NOMO-1 treated with dmso at 0.1 percent for 144 hours (cell line): ENCODE measurements at regions not wholly inside any gene's neighbourhood (a gene's known extent, or its start where the extent isn't known, plus 50 kb on each side); places are given as distances from the start of the nearest gene placed in this dataset.

ENCODE experiments used
- DNase-seq: peaks from one replicate; lab custom pipeline; 2025; ENCODE audit not compliant: unreplicated experiment; lab: John Stamatoyannopoulos, UW

- DNase-seq: no peak
These were observed 245.1 kb downstream of the MYLK4 start for GRCh38 chr6:2505624-2506023.

DNA sequence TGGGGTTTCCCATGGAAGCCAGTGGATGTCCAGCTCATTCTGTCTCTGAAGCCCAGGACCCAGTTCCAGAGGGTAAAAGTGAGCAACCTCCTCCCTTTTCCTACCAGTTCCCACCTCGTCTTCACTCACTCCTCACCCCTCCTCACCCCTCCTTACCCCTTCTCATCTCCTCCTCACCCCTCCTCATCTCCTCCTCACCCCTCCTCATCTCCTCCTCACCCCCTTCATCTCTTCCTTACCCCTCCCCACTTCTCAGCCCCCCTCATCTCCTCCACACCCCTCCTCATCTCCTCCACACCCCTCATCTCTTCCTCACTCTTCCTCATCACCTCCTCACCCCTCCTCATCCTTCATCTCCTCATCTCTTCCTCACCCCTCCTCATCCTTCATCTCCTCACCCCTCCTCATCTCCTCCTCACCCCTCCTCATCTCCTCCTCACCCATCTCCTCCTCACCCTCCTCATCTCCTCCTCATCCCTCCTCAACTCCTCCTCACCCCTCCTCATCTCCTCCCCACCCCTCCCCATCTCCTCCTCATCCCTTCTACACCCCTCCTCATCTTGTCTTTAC is 246.1 kb downstream of the MYLK4 start:
- no peak for DNase-seq

DNA sequence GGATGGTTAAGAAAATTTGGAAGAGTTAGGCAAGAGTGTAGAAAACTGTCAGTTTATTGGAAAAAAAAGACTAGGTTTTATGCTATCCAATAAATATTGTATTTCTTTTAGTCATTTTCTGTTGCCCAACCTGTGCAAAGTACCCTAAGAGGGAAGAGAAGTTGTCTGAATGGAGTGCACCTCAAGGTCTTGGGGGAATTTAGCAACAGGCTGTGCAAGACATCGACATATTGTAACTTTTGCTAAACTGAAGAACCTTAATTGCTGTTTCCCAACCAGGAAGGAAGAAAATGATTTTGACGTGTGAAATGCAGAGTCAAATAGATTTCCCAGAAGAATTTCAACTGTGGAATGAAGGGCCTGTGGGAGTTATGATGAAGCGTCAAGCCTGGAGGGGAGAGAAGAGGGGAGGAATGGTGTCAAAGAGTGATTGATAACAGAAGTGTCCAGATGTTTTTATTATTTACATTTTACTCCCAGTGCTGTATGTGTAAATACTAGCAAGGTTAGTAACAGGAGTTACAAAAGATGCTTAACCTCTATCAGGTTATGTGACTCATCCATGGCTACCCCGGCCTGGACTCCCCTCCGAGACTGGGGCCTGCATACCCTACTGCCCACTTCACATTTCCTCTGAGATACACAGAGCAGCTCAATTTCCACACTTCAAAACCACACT is 246.8 kb downstream of the MYLK4 start:
- DNase-seq: peak; percentile 89

- DNase-seq: no peak
These were observed 247.6 kb downstream of the MYLK4 start for GRCh38 chr6:2502998-2503674.

- DNase-seq: no peak
These were observed 248.4 kb downstream of the MYLK4 start for GRCh38 chr6:2502096-2502997.

GRCh38 chr6:2497922-2498623 is 252.6 kb downstream of the MYLK4 start:
- no peak for DNase-seq

DNA sequence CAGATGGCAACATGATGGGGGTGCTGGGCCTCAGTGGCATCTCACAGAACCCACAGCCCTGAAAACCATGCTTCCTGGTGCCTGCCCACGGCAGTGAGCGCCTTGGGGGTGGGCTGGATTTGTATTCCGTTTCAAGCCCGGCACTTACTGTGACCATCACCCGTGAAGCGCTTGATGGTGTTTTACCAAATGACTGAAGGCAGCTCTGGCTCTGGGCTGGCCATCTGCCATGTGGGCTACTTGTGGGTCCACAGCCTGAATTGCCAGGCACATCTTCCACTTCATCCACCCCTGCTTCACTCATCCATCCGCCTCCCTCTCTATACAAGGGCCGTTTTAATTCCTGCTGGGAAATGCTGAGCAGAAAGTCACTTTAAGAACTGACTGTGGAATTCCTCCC is 250.9 kb upstream of the GMDS start:
- no peak for DNase-seq

DNA sequence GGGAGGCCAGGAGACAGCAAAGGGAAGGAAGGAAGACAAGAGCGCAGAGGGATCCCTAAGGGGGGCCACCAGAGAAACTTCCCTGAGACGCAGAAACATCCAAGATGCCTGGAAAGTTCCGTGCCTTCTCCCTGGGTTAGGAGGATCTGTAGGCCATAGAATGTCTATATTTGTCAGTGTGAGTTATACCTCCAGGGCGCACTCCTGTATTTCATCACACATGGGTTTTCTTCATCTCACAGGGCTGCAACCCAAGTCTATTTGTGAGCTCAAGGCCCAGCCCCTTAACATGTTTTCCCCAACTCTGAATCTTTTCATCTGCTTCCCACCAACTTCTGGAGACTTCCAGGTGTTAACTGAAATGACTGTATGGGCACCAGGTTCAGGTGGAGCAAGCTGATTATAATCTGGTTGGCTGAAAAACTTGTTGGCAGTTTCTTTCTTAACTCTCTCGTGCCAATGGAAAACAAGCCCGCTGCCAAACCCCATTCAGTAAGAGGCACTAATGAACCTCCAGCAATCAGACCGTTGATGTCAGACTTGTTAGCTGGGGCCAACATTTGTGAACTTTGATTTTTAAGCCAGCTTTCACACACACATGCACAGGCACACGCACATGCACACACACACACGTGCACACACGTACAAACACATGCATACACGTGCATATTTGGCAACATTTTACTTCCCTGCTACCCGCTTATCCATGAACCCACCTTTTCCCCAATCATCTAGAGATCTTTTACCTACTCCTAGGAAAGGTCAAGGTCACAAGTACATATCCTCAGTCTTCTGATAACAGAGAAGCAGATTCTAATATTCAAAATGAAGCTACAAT is 247.5 kb upstream of the GMDS start:
- peak; percentile 43 for DNase-seq

DNA sequence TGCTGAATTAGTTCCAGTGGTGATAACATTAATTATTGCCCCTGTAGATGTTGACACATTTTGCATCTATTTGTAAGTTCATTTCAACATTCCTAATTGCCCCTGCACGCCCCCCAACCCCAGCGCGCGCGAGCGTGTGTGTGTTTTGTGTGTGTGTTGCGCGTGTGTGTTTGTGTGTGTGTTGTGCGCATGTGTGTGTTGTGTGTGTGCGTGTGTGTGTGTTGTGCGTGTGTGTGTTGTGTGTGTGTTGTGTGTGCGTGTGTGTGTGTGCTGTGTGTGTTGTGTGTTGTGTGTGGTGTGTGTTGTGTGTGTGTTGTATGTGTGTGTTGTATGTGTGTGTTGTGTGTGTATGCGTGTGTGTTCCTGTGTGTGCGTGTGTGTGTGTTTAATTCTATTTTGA is 245.7 kb upstream of the GMDS start:
- no peak for DNase-seq

DNA sequence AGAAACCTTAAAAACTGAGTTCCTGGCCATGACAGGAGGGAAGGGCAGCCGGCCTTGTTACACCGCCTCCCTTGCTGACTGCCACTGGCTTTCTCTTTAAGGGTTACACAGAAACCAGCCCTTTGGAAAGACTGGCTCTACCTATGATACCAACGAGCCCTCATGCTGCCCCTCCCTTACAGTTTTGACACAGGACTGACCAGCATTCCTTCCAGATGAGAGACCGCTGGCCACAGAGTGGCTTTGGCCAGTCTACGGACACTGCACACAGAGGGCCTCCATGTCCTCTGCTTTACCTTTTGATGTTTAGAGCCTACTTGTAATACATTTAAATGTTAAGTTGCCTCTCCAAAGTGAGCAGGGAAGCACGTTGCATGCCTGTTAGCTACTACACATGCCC is 243.2 kb upstream of the GMDS start:
- no peak for DNase-seq

DNA sequence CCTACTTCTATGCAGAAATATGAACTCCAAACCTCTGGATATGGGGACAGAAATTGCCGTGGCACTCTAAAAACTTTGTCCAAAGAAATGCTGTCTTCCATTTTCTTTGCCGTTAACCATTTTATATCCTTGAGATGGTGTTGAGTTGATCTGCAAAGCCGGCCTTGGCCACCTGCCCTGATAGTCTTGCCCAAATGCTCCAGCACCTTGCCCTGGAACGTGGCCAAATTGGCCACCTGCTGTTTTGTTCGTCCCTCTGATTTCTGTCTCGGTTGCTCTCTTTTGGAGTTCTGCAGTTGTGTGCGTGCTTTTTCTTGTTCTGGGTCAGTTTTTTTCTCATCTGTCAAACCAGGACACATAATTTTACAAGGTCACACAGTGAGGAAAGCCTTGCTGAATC is 239.7 kb upstream of the GMDS start:
- DNase-seq: no peak

DNA sequence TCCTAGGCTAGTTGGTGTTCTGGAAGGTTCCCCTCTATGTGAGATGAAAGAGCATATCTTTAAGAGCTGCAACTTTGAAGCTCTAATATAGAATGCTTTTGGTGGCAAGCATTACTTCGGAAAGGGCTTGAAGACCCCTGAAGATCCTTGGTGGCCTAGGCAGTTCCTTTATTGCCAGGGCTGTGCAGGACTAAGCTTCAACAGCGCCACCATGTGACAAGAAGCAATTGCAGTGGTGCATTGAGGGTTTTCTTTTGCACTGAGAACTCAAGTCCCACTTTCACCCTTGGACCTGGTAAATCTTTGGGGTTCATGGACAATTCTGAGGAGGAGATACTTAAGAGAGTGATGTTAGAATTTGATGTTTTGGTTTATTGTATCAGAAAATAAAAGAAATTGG is 237.4 kb upstream of the GMDS start:
- no peak for DNase-seq

DNA sequence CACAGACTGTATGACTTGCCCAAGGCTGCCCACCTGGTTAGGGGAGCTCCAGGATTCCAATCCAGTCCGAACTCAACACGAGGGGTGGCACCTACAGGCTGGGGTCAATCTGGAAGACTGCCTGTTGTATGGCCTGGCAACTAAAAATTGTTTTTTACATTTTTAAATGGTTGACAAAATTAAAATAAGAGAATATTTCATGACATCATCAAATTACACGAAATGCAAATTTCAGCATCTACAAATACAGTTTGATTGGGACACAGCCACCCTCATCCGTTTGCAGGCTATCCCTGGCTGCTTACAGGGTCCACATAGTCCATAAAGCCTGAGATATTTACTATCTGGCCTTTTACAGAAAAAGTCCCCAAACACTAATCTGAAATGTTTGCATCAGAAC is 235.9 kb upstream of the GMDS start:
- DNase-seq: no peak

GRCh38 chr6:2480267-2480966 is 235.0 kb upstream of the GMDS start:
- DNase-seq: peak; percentile 54

DNA sequence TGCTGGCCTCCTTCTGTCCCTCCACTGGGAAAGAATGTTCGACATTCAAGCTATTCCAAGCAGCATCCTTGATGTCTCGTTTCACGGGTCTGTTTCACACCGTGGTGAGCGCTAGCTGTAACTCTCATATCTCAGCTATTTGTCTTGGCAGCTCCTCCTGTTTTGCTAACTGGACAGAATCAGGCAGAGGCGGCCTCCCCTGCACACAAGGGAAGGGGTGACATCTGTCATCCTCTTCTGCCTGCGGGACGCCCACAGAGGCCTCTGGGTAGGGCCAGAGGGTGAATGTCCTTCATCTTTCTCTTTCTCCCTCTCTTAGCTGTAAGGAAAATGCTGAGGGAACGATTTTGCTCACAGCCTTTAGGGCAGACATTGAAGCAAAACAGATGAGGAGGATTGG is 232.8 kb upstream of the GMDS start:
- no peak for DNase-seq

- no peak for DNase-seq
These were observed 232.3 kb upstream of the GMDS start for GRCh38 chr6:2477666-2478065.

DNA sequence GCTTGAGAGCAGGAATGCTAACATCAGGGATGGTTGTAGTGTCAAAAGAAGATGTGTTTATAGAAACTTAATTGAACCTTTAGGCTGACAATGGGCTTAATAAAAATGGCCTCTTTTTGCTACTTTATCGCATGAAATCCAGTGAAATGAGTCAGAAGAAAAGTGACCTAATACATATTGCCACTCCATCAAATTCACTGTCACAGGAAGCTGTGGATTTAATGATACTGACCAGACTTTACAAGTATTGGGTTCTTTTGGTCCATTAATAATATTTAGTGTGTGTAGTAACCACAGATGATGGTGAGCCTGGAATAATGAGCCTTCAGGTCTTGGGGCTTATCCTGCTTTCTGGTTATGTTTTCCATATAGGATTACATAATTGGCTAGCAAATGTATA is 231.8 kb upstream of the GMDS start:
- no peak for DNase-seq

GRCh38 chr6:2476376-2476775 is 231.0 kb upstream of the GMDS start:
- no peak for DNase-seq

DNA sequence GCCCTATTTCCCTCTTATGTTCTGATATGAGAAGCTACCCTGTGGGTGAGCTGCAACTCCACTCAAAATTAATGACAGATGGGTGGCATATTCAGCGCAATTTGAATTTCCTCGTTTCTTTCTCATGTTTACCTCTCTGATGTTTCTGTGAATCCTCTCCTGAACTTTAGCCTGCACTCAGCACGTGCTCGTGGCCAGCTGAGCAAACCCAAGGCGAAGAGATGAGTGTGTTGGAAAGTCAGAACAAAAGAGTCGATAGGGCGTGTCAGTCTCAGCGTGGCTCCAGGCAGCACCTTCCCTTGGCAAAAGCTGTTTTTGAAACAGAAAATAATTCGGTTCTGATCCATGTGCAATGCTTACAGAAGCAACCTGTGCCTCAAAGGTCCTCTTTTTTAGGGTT is 226.1 kb upstream of the GMDS start:
- no peak for DNase-seq

GRCh38 chr6:2469428-2469827 is 224.0 kb upstream of the GMDS start:
- DNase-seq: no peak
